SK-N-MC (cell line): ENCODE measurements at regions not wholly inside any gene's neighbourhood (a gene's known extent, or its start where the extent isn't known, plus 50 kb on each side); places are given as distances from the start of the nearest gene placed in this dataset.

Source experiments
- EZH2 ChIP-seq: fragments of 200-600 bp; sonication (generic); IDR thresholded peaks from one replicate; pipeline ENCODE4 v1.6.1; 2017; ENCODE audit warnings: antibody characterized with exemption
- FOXP2 ChIP-seq: optimal IDR thresholded peaks from 2 replicates; pipeline ENCODE3; 2011; ENCODE audit warnings: mild to moderate bottlenecking, moderate library complexity; ENCODE audit not compliant: insufficient read depth; ENCODE audit errors: extremely low read length, control extremely low read depth
- POLR2AphosphoS5 ChIP-seq: IDR thresholded peaks from 2 replicates; pipeline ENCODE4 v1.6.1; 2012; ENCODE audit warnings: mild to moderate bottlenecking, low read depth, low read length, borderline replicate concordance

DNA sequence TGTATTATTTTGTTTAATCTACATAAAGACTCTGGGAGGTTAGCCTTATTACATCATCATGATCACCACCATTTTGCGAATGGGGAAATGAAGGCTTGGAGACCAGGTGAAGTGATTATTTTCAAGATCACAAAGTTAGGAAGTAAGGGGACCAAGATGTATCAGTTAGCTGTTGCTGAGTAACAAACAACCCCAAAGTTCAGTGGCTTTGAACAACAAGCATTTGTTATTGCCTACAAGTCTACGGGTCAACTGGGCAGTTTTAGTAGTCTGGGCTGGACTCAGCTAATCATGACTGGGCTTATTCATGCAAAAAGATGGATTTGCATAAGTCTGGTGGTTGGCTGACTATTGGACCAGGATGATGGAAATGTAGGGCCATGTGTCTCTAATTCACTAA lies 389.2 kb downstream of the MIAT start:
- TF ChIP-seq POLR2AphosphoS5 (no peak), EZH2 (no peak), FOXP2 (no peak)
